ENCODE measurements at regions not wholly inside any gene's neighbourhood (a gene's known extent, or its start where the extent isn't known, plus 50 kb on each side); places are given as distances from the start of the nearest gene placed in this dataset.

DNA sequence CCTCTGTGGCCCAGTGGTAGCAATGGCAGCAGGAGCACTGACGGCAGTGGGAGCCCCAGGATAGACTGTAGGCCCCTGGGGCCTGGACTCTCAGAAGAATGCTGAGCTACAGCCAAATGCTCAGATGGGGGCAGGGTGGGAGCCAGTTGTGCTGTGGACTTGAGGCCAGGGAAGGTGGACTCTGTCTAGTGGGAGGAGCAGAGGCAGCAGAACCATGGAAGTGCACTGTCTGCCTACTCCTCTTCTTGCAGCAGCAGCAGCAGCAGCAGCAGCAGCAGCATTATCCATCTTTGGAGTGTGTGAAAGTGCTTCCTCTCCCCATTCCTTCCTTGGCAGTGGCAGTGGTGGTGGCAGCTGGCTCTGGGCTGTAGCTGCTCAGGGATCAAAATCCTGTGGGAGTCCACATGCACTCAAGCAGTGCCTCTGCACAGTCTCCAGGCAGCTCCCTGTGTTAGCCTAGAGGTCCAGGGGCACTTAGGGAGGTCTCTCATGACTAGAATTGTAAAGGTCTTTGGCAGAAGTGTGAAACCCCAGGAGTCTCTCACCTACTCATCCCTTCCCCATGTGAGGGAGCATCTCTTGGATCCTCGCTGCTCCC, 917.9 kb upstream of the B3GALT2 start:
- TF ChIP-seq, protein P1, sequence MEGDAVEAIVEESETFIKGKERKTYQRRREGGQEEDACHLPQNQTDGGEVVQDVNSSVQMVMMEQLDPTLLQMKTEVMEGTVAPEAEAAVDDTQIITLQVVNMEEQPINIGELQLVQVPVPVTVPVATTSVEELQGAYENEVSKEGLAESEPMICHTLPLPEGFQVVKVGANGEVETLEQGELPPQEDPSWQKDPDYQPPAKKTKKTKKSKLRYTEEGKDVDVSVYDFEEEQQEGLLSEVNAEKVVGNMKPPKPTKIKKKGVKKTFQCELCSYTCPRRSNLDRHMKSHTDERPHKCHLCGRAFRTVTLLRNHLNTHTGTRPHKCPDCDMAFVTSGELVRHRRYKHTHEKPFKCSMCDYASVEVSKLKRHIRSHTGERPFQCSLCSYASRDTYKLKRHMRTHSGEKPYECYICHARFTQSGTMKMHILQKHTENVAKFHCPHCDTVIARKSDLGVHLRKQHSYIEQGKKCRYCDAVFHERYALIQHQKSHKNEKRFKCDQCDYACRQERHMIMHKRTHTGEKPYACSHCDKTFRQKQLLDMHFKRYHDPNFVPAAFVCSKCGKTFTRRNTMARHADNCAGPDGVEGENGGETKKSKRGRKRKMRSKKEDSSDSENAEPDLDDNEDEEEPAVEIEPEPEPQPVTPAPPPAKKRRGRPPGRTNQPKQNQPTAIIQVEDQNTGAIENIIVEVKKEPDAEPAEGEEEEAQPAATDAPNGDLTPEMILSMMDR (IDR thresholded peaks at IDR 0.05 in 2 of 3, conservative IDR thresholded peaks at IDR 0.05 in 1 of 3; ENCODE audit: borderline replicate concordance in 1 of 3, insufficient read depth in 1 of 3, low read depth in 2 of 3, low read length in 2 of 3) = no peak
- no peak for TF ChIP-seq SP1 (IDR thresholded peaks at IDR 0.05; ENCODE audit: low read depth)
- TF ChIP-seq EZH2 (IDR thresholded peaks at IDR 0.05) = no peak
- no peak for TF ChIP-seq POLR2AphosphoS5 (IDR thresholded peaks at IDR 0.05; ENCODE audit: low read depth, low read length)
- TF ChIP-seq ZNF274 (IDR thresholded peaks at IDR 0.05; ENCODE audit: low read depth, low read length) = no peak

Measured in HCT116 (cell line).